ENCODE measurements at regions not wholly inside any gene's neighbourhood (a gene's known extent, or its start where the extent isn't known, plus 50 kb on each side); places are given as distances from the start of the nearest gene placed in this dataset.

DNA sequence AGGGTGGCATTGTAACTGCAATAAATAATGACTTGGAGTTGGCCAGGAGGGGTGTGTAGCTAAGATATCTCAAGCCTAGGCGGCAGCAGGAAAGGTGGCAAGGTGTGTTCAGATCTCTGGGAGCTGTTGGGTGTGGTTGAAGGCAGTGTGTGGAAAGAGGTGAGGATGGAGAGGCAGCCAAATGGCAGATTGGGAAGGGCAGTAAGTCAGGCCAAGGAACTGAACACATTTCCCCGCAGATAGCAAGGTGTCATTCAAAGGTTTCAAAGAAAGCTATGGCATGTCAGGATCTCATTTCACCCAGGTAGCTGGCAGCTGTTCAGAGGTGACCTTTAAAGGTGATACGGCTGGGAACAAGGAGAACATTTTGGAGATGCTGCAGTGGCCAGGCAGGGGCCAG lies 586.0 kb upstream of the MGMT start:
- Histone ChIP-seq H3K27ac (ENCODE audit: low read depth, low read length) (no peak overlapping the region), H3K4me3 (ENCODE audit: low read depth, low read length) (no peak overlapping the region), H3K9me3 (ENCODE audit: control insufficient read depth, insufficient read depth, low read depth, low read length) (peaks cover 13% of the 10 kb centered on the region; the same call in 1 of the 2 replicates), H3K4me1 (ENCODE audit: control insufficient read depth, insufficient read depth, low read length) (no peaks in the 10 kb centered on the region), H3K9ac (ENCODE audit: low read length) (no peak overlapping the region), H3K27me3 (ENCODE audit: control insufficient read depth, insufficient read depth, low read length) (no peaks in the 10 kb centered on the region), H3K36me3 (ENCODE audit: control insufficient read depth, insufficient read depth, low read length) (no peaks in the 10 kb centered on the region)

DNA sequence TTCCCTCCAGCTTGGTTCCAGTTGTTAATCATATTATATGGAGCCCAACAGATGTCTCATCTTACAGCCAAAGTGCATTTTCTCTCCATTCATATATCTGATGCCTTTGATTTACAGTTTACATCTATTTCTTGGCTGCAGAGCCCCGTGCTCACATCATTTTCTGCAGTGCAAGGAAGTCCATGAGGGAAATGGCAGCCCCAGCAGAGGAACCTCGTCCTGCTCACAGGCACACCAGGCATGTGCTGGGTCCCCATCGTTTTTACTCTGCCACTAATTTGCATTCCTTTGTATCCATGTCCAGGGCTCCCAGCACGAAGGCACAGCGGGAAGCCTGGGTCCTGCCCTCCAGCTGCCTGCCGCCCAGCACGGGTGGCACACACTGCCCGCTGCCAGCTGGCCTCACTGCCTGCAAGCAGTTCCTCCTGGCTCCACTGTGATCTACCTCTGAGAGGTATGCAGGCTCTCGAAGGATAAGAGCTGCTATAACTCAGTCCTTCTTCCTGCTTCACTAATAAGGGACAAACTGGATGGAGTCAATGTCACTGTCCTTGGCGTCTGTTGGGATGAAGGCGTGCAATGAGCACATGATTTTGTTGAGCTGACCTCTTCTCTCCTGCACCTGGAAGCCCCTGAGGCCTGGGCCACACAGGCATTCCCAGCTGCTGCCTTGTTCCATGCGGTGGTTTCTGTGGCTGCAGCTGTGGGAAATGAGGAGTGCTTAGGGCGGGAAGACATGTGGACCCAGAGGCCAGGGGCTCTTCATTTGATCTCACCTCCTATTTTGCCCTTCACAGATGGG lies 583.6 kb upstream of the MGMT start:
- H3K9ac ChIP-seq (ENCODE audit: low read length): no peak overlapping the region
- no peaks in the 10 kb centered on the region for H3K27me3 ChIP-seq (ENCODE audit: control insufficient read depth, insufficient read depth, low read length)
- no peak overlapping the region for H3K4me3 ChIP-seq (ENCODE audit: low read depth, low read length)
- no peak overlapping the region for H3K27ac ChIP-seq (ENCODE audit: low read depth, low read length)
- H3K36me3 ChIP-seq (ENCODE audit: control insufficient read depth, insufficient read depth, low read length): no peaks in the 10 kb centered on the region
- H3K9me3 ChIP-seq (ENCODE audit: control insufficient read depth, insufficient read depth, low read depth, low read length): peaks cover 13% of the 10 kb centered on the region; the same call in 1 of the 2 replicates
- no peaks in the 10 kb centered on the region for H3K4me1 ChIP-seq (ENCODE audit: control insufficient read depth, insufficient read depth, low read length)

DNA sequence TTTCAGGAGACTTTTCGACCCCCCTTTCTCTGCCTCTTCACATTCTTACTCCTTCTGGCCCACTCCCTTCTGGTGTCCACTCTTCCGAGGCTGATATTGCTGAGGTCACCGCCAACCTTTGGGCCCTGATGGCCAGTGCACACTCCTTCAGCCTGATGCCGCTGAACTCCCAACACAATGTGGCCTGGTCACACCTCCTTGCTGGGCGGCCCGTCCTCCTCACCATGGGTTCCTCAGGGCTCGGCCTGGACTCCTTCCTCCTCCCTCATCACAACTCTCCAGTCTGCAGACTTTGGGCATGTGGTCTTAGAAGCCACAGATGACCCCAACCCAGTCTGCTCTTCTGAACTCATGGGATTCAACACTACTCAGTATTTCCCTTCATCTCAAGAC lies 583.0 kb upstream of the MGMT start:
- H3K4me3 ChIP-seq (ENCODE audit: low read depth, low read length): no peak overlapping the region
- no peaks in the 10 kb centered on the region for H3K4me1 ChIP-seq (ENCODE audit: control insufficient read depth, insufficient read depth, low read length)
- no peaks in the 10 kb centered on the region for H3K27me3 ChIP-seq (ENCODE audit: control insufficient read depth, insufficient read depth, low read length)
- no peak overlapping the region for H3K27ac ChIP-seq (ENCODE audit: low read depth, low read length)
- H3K9me3 ChIP-seq (ENCODE audit: control insufficient read depth, insufficient read depth, low read depth, low read length): peaks cover 13% of the 10 kb centered on the region; the same call in 1 of the 2 replicates
- H3K9ac ChIP-seq (ENCODE audit: low read length): no peak overlapping the region
- no peaks in the 10 kb centered on the region for H3K36me3 ChIP-seq (ENCODE audit: control insufficient read depth, insufficient read depth, low read length)

GRCh38 chr10:128884496-128885072 lies 582.5 kb upstream of the MGMT start:
- peaks cover 13% of the 10 kb centered on the region; the same call in 1 of the 2 replicates for H3K9me3 ChIP-seq (ENCODE audit: control insufficient read depth, insufficient read depth, low read depth, low read length)
- H3K36me3 ChIP-seq (ENCODE audit: control insufficient read depth, insufficient read depth, low read length): no peaks in the 10 kb centered on the region
- no peak overlapping the region for H3K4me3 ChIP-seq (ENCODE audit: low read depth, low read length)
- no peaks in the 10 kb centered on the region for H3K4me1 ChIP-seq (ENCODE audit: control insufficient read depth, insufficient read depth, low read length)
- H3K9ac ChIP-seq (ENCODE audit: low read length): no peak overlapping the region
- no peak overlapping the region for H3K27ac ChIP-seq (ENCODE audit: low read depth, low read length)
- no peaks in the 10 kb centered on the region for H3K27me3 ChIP-seq (ENCODE audit: control insufficient read depth, insufficient read depth, low read length)

DNA sequence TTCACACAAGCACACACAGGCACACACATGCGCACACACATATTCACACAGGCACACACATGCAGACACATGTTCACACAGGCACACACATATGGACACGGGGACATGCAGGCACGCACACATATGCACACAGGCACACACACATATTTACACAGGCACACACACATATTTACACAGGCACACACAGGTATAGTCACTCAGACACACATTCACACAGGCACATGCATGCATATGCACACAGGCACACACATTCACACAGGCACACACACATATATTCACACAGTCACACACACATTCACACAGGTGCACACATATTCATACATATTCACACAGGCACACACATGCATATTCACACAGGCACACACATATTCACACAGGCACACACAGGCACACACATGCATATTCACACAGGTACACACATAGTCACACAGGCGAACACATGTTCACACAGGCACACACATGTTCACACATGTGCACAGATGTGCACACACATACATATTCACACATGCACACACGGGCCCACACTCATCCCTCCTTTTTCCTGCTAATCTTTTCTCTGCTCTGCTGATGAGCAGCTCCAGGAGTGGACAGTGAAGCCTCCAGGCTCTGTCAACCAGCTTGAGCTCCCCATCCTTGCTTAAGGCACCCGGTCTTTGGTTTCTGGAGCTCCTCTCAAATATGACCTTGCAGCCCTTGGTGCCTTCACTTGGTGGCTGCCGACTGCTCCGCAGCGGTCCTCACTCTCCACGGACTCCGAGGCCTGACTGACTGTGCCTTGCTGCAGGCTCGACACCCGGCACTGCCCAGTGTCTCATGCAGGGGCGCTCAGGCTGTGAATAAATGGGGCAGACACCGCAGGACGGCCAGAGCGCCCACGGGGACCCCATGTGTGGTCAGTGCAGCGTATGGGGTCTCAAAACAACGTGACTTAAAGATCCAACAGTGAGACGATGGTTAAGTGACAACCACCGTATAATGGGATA lies 581.2 kb upstream of the MGMT start:
- Histone ChIP-seq H3K27ac (ENCODE audit: low read depth, low read length) (no peak overlapping the region), H3K9ac (ENCODE audit: low read length) (no peak overlapping the region), H3K4me3 (ENCODE audit: low read depth, low read length) (no peak overlapping the region), H3K9me3 (ENCODE audit: control insufficient read depth, insufficient read depth, low read depth, low read length) (peaks cover 18% of the 10 kb centered on the region), H3K36me3 (ENCODE audit: control insufficient read depth, insufficient read depth, low read length) (no peaks in the 10 kb centered on the region), H3K4me1 (ENCODE audit: control insufficient read depth, insufficient read depth, low read length) (no peaks in the 10 kb centered on the region), H3K27me3 (ENCODE audit: control insufficient read depth, insufficient read depth, low read length) (no peaks in the 10 kb centered on the region)

DNA sequence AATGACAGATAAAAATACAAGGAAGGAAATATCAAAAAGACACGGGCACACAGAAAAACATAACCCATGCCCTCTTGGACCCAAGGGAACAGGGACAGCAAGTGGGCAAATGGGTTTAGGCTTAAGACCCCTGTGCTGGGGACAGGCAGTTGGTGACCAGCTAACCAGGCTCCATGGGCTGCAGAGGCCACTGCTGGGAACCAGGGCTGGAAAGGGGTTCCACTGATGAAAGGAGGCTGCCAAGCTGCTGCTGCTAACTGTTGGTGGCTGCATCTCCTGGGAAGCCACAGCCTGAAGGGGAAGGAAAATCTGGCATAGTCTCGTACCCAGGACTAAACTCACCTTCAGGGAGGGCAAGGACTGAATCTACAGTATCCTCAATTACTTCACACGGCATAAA lies 579.2 kb upstream of the MGMT start:
- no peak overlapping the region for H3K4me3 ChIP-seq (ENCODE audit: low read depth, low read length)
- no peak overlapping the region for H3K9ac ChIP-seq (ENCODE audit: low read length)
- peaks cover 18% of the 10 kb centered on the region for H3K9me3 ChIP-seq (ENCODE audit: control insufficient read depth, insufficient read depth, low read depth, low read length)
- no peaks in the 10 kb centered on the region for H3K4me1 ChIP-seq (ENCODE audit: control insufficient read depth, insufficient read depth, low read length)
- H3K27me3 ChIP-seq (ENCODE audit: control insufficient read depth, insufficient read depth, low read length): no peaks in the 10 kb centered on the region
- H3K27ac ChIP-seq (ENCODE audit: low read depth, low read length): no peak overlapping the region
- no peaks in the 10 kb centered on the region for H3K36me3 ChIP-seq (ENCODE audit: control insufficient read depth, insufficient read depth, low read length)

- Histone ChIP-seq H3K27me3 (ENCODE audit: control insufficient read depth, insufficient read depth, low read length) (no peaks in the 10 kb centered on the region), H3K4me1 (ENCODE audit: control insufficient read depth, insufficient read depth, low read length) (no peaks in the 10 kb centered on the region), H3K9me3 (ENCODE audit: control insufficient read depth, insufficient read depth, low read depth, low read length) (peaks cover 5% of the 10 kb centered on the region; the same call in 1 of the 2 replicates), H3K36me3 (ENCODE audit: control insufficient read depth, insufficient read depth, low read length) (no peaks in the 10 kb centered on the region), H3K27ac (ENCODE audit: low read depth, low read length) (no peak overlapping the region), H3K9ac (ENCODE audit: low read length) (no peak overlapping the region), H3K4me3 (ENCODE audit: low read depth, low read length) (no peak overlapping the region)
Measured at GRCh38 chr10:128892005-128892404, 575.0 kb upstream of the MGMT start.

DNA sequence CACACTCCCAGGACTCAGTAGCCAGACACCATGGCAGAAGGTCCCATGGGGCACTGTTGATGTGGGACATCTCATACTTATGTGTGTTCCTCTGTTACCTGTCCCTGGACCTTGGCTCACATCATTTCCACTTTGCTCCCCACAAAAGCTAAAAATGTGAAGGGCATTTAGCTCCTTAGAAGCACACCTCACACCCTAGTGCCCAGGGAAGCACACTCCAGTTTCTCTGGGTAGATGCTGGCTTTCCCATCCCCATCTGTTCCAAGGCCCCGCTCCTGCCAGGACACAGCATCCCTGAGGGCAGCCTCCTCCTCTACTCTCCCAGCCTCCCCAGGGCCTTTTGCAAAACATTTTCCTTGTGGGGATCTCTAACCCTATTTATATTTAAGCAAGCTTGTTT lies 572.4 kb upstream of the MGMT start:
- H3K27me3 ChIP-seq (ENCODE audit: control insufficient read depth, insufficient read depth, low read length): no peaks in the 10 kb centered on the region
- H3K9ac ChIP-seq (ENCODE audit: low read length): no peak overlapping the region
- no peak overlapping the region for H3K27ac ChIP-seq (ENCODE audit: low read depth, low read length)
- H3K36me3 ChIP-seq (ENCODE audit: control insufficient read depth, insufficient read depth, low read length): no peaks in the 10 kb centered on the region
- peaks cover 10% of the 10 kb centered on the region; the same call in 1 of the 2 replicates for H3K4me1 ChIP-seq (ENCODE audit: control insufficient read depth, insufficient read depth, low read length)
- peaks cover 5% of the 10 kb centered on the region; the same call in 1 of the 2 replicates for H3K9me3 ChIP-seq (ENCODE audit: control insufficient read depth, insufficient read depth, low read depth, low read length)
- no peak overlapping the region for H3K4me3 ChIP-seq (ENCODE audit: low read depth, low read length)

GRCh38 chr10:128895473-128895872 lies 571.6 kb upstream of the MGMT start:
- Histone ChIP-seq H3K9ac (ENCODE audit: low read length) (no peak overlapping the region), H3K36me3 (ENCODE audit: control insufficient read depth, insufficient read depth, low read length) (no peaks in the 10 kb centered on the region), H3K4me1 (ENCODE audit: control insufficient read depth, insufficient read depth, low read length) (peaks cover 10% of the 10 kb centered on the region; the same call in 1 of the 2 replicates), H3K9me3 (ENCODE audit: control insufficient read depth, insufficient read depth, low read depth, low read length) (no peaks in the 10 kb centered on the region), H3K4me3 (ENCODE audit: low read depth, low read length) (no peak overlapping the region), H3K27ac (ENCODE audit: low read depth, low read length) (no peak overlapping the region), H3K27me3 (ENCODE audit: control insufficient read depth, insufficient read depth, low read length) (no peaks in the 10 kb centered on the region)

- H3K27me3 ChIP-seq (ENCODE audit: control insufficient read depth, insufficient read depth, low read length): no peaks in the 10 kb centered on the region
Measured at GRCh38 chr10:128896116-128896795, 570.8 kb upstream of the MGMT start.

More at GRCh38 chr10:128896116-128896795, 570.8 kb upstream of the MGMT start:
- Histone ChIP-seq H3K9ac (ENCODE audit: low read length) (no peak overlapping the region), H3K36me3 (ENCODE audit: control insufficient read depth, insufficient read depth, low read length) (no peaks in the 10 kb centered on the region), H3K4me3 (ENCODE audit: low read depth, low read length) (no peak overlapping the region), H3K4me1 (ENCODE audit: control insufficient read depth, insufficient read depth, low read length) (peaks cover 10% of the 10 kb centered on the region; the same call in 1 of the 2 replicates), H3K9me3 (ENCODE audit: control insufficient read depth, insufficient read depth, low read depth, low read length) (no peaks in the 10 kb centered on the region), H3K27ac (ENCODE audit: low read depth, low read length) (no peak overlapping the region)

Data from HUES6 (cell line).